HCT116 (cell line): ENCODE measurements at regions not wholly inside any gene's neighbourhood (a gene's known extent, or its start where the extent isn't known, plus 50 kb on each side); places are given as distances from the start of the nearest gene placed in this dataset.

Experiments used
- ATAC-seq: fragments of 200-7000 bp; cut with Tn5 transposase; 2 replicates; pipeline ENCODE4 v1.9.1; 2020; ENCODE audit warnings: mild to moderate bottlenecking, moderate library complexity
- BruUV-seq: library from RNA; stranded (reverse); fragments of 400-500 nt; replicated peaks from 2 replicates; lab custom pipeline; 2021; lab: Mats Ljungman, UMichigan
- CTCF ChIA-PET: fragments of 300-600 bp; sonication (Branson Sonifier 250); formaldehyde crosslinking; loops from one replicate; lab custom pipeline; 2021; ENCODE audit warnings: antibody characterized with exemption; lab: Charles Lee
- POLR2A ChIA-PET: fragments of 300-600, 350-600 bp; sonication (Branson Sonifier 250); formaldehyde crosslinking; loops from one replicate; lab custom pipeline; 2021; ENCODE audit warnings: antibody characterized with exemption; lab: Charles Lee
- RAD21 ChIA-PET, 2 experiments: fragments of 300-600 bp; sonication (Branson Sonifier 250); formaldehyde crosslinking; loops; one replicate each; lab custom pipeline; 2023; ENCODE audit warnings: low total read pairs in 2 of 2; ENCODE audit not compliant: uncharacterized antibody in 2 of 2, unreplicated experiment in 2 of 2, low non-redundant PET in 1 of 2; lab: Charles Lee
- DNase-seq: peaks from one replicate; pipeline ENCODE4 v3.0.0-alpha.2; 2010; ENCODE audit warnings: low read depth, low spot score
- H2AFZ ChIP-seq: fragments of 200-600 bp; shearing (Covaris generic), sonication (generic); 2 replicates; pipeline ENCODE4 v1.6.1; 2017; ENCODE audit warnings: low read depth, mixed run types, mixed read lengths, antibody characterized with exemption, low read length; ENCODE audit not compliant: poor library complexity, severe bottlenecking
- H3K27ac ChIP-seq: 2 replicates; pipeline ENCODE4 v1.5.1; 2012; ENCODE audit warnings: low read depth, low read length
- H3K27me3 ChIP-seq: fragments of 200-600 bp; sonication (generic); 2 replicates; pipeline ENCODE4 v1.6.1; 2016; ENCODE audit warnings: mixed run types, low read length, mixed read lengths; ENCODE audit not compliant: insufficient read depth
- H3K36me3 ChIP-seq, 2 experiments: fragments of 200-500 bp in 1 of 2; fragments of 200-600 bp in 1 of 2; sonication (Bioruptor generic) in 1 of 2; sonication (generic) in 1 of 2; 2 replicates each; pipeline versions ENCODE4 v1.5.1 to v1.6.1; 2014 to 2016; ENCODE audit warnings: low read length in 2 of 2, inconsistent platforms in 1 of 2, mixed read lengths in 1 of 2, mixed run types in 1 of 2; ENCODE audit not compliant: insufficient read depth in 2 of 2, control insufficient read depth in 1 of 2
- H3K4me1 ChIP-seq, 2 experiments: fragments of 200-600 bp in 1 of 2; sonication (generic) in 1 of 2; 2 replicates each; pipeline versions ENCODE4 v1.5.1 to v1.6.1; 2012 to 2017; ENCODE audit warnings: low read length in 2 of 2, inconsistent platforms in 1 of 2, mild to moderate bottlenecking in 1 of 2, mixed read lengths in 1 of 2, mixed run types in 1 of 2, moderate library complexity in 1 of 2; ENCODE audit not compliant: insufficient read depth in 2 of 2, control insufficient read depth in 1 of 2
- H3K4me2 ChIP-seq: fragments of 200-600 bp; sonication (generic); 2 replicates; pipeline ENCODE4 v1.6.1; 2017; ENCODE audit warnings: mixed run types, low read length, mixed read lengths
- H3K4me3 ChIP-seq, 2 experiments: fragments of 200-600 bp in 1 of 2; sonication (generic) in 1 of 2; replicated peaks in 1 of 2; 2 replicates each; pipeline ENCODE4 v1.5.1; 2011 to 2016; ENCODE audit warnings: low read length in 2 of 2, control low read depth in 1 of 2, low read depth in 1 of 2, mild to moderate bottlenecking in 1 of 2, mixed read lengths in 1 of 2, mixed run types in 1 of 2
- H3K79me2 ChIP-seq: fragments of 200-600 bp; sonication (generic); 2 replicates; pipeline ENCODE4 v1.6.1; 2017; ENCODE audit warnings: mild to moderate bottlenecking, mixed run types, low read length, moderate library complexity, mixed read lengths; ENCODE audit not compliant: insufficient read depth
- H3K9ac ChIP-seq: fragments of 200-600 bp; sonication (generic); 2 replicates; pipeline ENCODE4 v1.6.1; 2016; ENCODE audit warnings: low read length, mixed read lengths
- H3K9me2 ChIP-seq: fragments of 200-600 bp; sonication (generic), shearing (Covaris generic); 2 replicates; pipeline ENCODE4 v1.6.1; 2017; ENCODE audit warnings: mixed run types, mild to moderate bottlenecking, moderate library complexity; ENCODE audit not compliant: insufficient read depth
- H3K9me3 ChIP-seq, 2 experiments: fragments of 200-500 bp in 1 of 2; fragments of 200-600 bp in 1 of 2; sonication (Bioruptor generic) in 1 of 2; sonication (generic) in 1 of 2; 2 replicates each; pipeline ENCODE4 v1.6.1; 2014 to 2017; ENCODE audit warnings: low read length in 2 of 2, mixed read lengths in 2 of 2, inconsistent platforms in 1 of 2, low read depth in 1 of 2, mild to moderate bottlenecking in 1 of 2, mixed run types in 1 of 2, moderate library complexity in 1 of 2; ENCODE audit not compliant: control insufficient read depth in 1 of 2, insufficient read depth in 1 of 2
- H4K20me1 ChIP-seq: fragments of 200-600 bp; sonication (generic), shearing (Covaris generic); 2 replicates; pipeline ENCODE4 v1.6.1; 2017; ENCODE audit warnings: mixed run types, mild to moderate bottlenecking, moderate library complexity; ENCODE audit not compliant: insufficient read depth
- EGR1 ChIP-seq: IDR thresholded peaks from 2 replicates; pipeline ENCODE4 v1.6.1; 2012; ENCODE audit warnings: low read depth
- ELF1 ChIP-seq: IDR thresholded peaks from 2 replicates; pipeline ENCODE4 v1.6.1; 2012; ENCODE audit warnings: low read depth, borderline replicate concordance
- EZH2 ChIP-seq: fragments of 200-600 bp; sonication (generic); IDR thresholded peaks from 2 replicates; pipeline ENCODE4 v1.6.1; 2017; ENCODE audit warnings: antibody characterized with exemption, mixed run types
- FOSL1 ChIP-seq: IDR thresholded peaks from 2 replicates; pipeline ENCODE4 v1.6.1; 2012; ENCODE audit warnings: low read depth
- POLR2AphosphoS5 ChIP-seq: IDR thresholded peaks from 2 replicates; pipeline ENCODE4 v1.6.1; 2011; ENCODE audit warnings: mild to moderate bottlenecking, low read depth, low read length, moderate library complexity
- SIN3A ChIP-seq: IDR thresholded peaks from 2 replicates; pipeline ENCODE4 v1.6.1; 2012; ENCODE audit warnings: low read depth
- SP1 ChIP-seq: IDR thresholded peaks from 2 replicates; pipeline ENCODE4 v1.6.1; 2012; ENCODE audit warnings: low read depth
- SRF ChIP-seq: IDR thresholded peaks from 2 replicates; pipeline ENCODE4 v1.6.1; 2012; ENCODE audit warnings: low read depth
- TCF7L2 ChIP-seq: IDR thresholded peaks from 2 replicates; pipeline ENCODE4 v1.7.0; 2011; ENCODE audit warnings: borderline replicate concordance, inconsistent platforms; ENCODE audit not compliant: insufficient read depth, insufficient read length; ENCODE audit errors: extremely low read depth
- YY1 ChIP-seq: IDR thresholded peaks from 2 replicates; pipeline ENCODE4 v1.6.1; 2011; ENCODE audit warnings: low read length, low read depth, moderate library complexity, mild to moderate bottlenecking; ENCODE audit not compliant: insufficient replicate concordance; ENCODE audit errors: extremely low read depth
- ZNF274 ChIP-seq: fragments of 200-500 bp; sonication (Bioruptor generic); IDR thresholded peaks from 2 replicates; pipeline ENCODE4 v1.6.1; 2014; ENCODE audit warnings: mild to moderate bottlenecking, low read depth, low read length, inconsistent platforms
- intact Hi-C: fragments of 100-400 bp; cut with micrococcal nuclease; formaldehyde crosslinking; loops from 2 replicates; pipeline ENCODE4 v1.10.0; 2022
- TF ChIP-seq, protein P1 (sequence below): IDR thresholded peaks from 2 replicates; pipeline ENCODE4 v1.6.1; 2012
- TF ChIP-seq, protein P2 (sequence below), 3 experiments: fragments of 200-600 bp in 1 of 3; sonication (generic) in 1 of 3; IDR thresholded peaks in 2 of 3; conservative IDR thresholded peaks in 1 of 3; 2 replicates each; pipeline ENCODE4 v1.5.1; 2012 to 2017; ENCODE audit warnings: low read depth in 2 of 3, low read length in 2 of 3, antibody characterized with exemption in 1 of 3, borderline replicate concordance in 1 of 3, control low read depth in 1 of 3, mild to moderate bottlenecking in 1 of 3, mixed read lengths in 1 of 3, mixed run types in 1 of 3, moderate library complexity in 1 of 3; ENCODE audit not compliant: insufficient read depth in 1 of 3

GRCh38 chr15:29196722-29197121, 72.9 kb downstream of the NSMCE3 start:
- Histone ChIP-seq H3K4me2 (no peak overlapping the region), H3K27me3 (peaks cover 69% of the 10 kb centered on the region), H3K4me1 (no peaks in the 10 kb centered on the region), H2AFZ (no peak overlapping the region), H3K27ac (no peak overlapping the region), H4K20me1 (no peaks in the 10 kb centered on the region), H3K9ac (no peak overlapping the region), H3K9me2 (no peaks in the 10 kb centered on the region), H3K36me3 (no peaks in the 10 kb centered on the region), H3K4me3 (no peak overlapping the region), H3K79me2 (no peaks in the 10 kb centered on the region), H3K9me3 (no peaks in the 10 kb centered on the region)
- intact Hi-C loops: no loop called here
- CTCF ChIA-PET: no interaction called here
- ATAC-seq (no peak), DNase-seq (no peak)
- BruUV-seq: no TSS peak
- TF ChIP-seq, protein P1, sequence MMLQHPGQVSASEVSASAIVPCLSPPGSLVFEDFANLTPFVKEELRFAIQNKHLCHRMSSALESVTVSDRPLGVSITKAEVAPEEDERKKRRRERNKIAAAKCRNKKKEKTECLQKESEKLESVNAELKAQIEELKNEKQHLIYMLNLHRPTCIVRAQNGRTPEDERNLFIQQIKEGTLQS: no peak
- no peak for TF ChIP-seq SIN3A
- TF ChIP-seq ELF1: no peak
- TF ChIP-seq TCF7L2: no peak
- TF ChIP-seq, protein P2, sequence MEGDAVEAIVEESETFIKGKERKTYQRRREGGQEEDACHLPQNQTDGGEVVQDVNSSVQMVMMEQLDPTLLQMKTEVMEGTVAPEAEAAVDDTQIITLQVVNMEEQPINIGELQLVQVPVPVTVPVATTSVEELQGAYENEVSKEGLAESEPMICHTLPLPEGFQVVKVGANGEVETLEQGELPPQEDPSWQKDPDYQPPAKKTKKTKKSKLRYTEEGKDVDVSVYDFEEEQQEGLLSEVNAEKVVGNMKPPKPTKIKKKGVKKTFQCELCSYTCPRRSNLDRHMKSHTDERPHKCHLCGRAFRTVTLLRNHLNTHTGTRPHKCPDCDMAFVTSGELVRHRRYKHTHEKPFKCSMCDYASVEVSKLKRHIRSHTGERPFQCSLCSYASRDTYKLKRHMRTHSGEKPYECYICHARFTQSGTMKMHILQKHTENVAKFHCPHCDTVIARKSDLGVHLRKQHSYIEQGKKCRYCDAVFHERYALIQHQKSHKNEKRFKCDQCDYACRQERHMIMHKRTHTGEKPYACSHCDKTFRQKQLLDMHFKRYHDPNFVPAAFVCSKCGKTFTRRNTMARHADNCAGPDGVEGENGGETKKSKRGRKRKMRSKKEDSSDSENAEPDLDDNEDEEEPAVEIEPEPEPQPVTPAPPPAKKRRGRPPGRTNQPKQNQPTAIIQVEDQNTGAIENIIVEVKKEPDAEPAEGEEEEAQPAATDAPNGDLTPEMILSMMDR (IDR thresholded peaks at IDR 0.05 in 2 of 3, conservative IDR thresholded peaks at IDR 0.05 in 1 of 3; ENCODE audit: borderline replicate concordance in 1 of 3, insufficient read depth in 1 of 3, low read depth in 2 of 3, low read length in 2 of 3): no peak
- TF ChIP-seq SP1: no peak
- TF ChIP-seq EZH2: no peak
- no peak for TF ChIP-seq ZNF274
- TF ChIP-seq SRF: no peak
- TF ChIP-seq POLR2AphosphoS5: no peak
- TF ChIP-seq EGR1: no peak
- TF ChIP-seq FOSL1: no peak
- TF ChIP-seq YY1: no peak
- RAD21 ChIA-PET: no interaction called here
- POLR2A ChIA-PET: no interaction called here
